Stimulated activated CD4-positive, alpha-beta T cell treated with anti-CD3 and anti-CD28 coated beads, Interleukin-1b, Interleukin-23, amount 100 ng/mL, for 4 hours (primary cell): ENCODE measurements at regions not wholly inside any gene's neighbourhood (a gene's known extent, or its start where the extent isn't known, plus 50 kb on each side); places are given as distances from the start of the nearest gene placed in this dataset.

Experiments used
- DNase-seq, 2 donors: peaks; one replicate each; pipeline ENCODE4 v3.0.0-alpha.2; 2020; ENCODE audit warnings: low read depth in 2 of 2

GRCh38 chr9:21668516-21668915 lies 133.9 kb upstream of the MTAP start:
- DNase-seq, result no peak

DNA sequence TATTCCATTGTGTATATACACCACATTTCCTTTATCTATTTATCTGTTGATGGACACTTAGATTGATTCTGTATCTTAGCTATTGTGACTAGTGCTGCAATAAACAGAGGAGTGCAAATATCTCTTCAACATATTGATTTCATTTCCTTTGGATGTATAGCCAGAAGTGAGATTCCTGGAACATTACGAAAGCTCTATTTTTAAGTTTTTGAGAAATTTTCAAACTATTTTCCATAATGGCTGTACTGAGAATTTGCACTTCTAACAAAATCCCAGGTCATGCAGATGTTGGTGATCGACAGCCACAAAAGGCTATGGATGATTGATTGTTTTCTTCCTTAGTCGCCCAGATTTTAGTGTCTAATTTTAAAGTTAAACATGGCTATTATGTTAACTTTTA lies 132.7 kb upstream of the MTAP start:
- DNase-seq, result no peak

DNA sequence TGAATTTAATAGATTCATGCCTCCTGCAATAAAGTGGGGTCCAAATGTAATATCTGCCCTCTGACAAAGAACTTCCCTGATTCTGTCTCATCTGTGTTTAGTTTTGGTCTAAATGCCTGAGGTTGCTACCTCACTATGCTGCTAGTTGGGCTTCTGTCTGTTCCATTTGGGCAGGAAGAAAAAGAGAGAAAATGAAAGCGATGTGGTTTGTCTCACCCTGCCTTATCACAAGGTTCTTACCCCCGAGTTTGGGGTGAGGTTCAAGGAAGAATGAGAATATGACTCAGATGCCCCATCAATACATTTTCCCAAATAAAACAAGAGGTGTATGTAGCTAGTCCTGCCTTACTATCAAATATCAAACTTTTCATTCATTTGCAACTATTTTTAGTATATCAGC lies 132.1 kb upstream of the MTAP start:
- no peak for DNase-seq

DNA sequence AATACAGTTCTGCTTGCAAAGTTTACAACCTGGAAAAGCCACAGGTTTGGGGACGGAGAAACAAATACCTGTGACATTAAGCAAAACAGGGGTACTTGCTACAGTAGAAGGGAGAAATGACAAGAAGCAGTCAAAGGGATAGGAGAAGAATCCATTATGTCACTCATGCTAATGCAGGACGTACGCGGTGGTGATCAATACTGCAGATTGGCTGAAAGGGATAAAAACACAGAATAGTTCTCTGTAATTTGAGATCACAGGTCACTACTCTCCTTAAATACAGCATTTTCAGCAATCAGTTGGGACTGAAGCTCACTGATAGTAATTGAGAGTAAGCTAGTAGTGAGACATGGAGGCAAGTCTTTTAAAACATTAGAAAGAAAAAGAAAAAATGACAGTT lies 130.3 kb upstream of the MTAP start:
- no peak for DNase-seq

- no peak for DNase-seq
These were observed 129.7 kb upstream of the MTAP start for GRCh38 chr9:21672761-21673160.

- no peak for DNase-seq
These were observed 127.5 kb upstream of the MTAP start for GRCh38 chr9:21674894-21675293.

GRCh38 chr9:21677387-21677786 lies 125.0 kb upstream of the MTAP start:
- no peak for DNase-seq

DNA sequence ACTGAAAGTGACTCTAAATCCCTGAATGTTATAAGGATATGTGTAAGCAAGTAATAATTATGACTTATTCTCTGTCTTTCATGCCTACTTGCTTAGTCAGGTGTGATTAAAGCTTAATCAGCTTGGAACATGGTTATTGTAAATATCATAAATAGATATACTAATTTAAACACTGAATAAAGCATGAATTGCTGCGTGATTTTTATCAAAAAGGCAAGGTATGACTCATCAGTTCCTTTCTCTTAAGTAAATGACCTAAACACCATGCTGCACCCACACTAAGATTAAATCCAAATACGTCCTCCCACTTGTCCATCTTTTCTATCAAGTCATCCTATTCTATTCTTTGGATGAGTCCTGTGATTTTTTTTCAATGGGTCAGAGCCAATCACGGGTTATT lies 124.6 kb upstream of the MTAP start:
- DNase-seq, result no peak

GRCh38 chr9:21679432-21679831 lies 123.0 kb upstream of the MTAP start:
- DNase-seq, result no peak

DNA sequence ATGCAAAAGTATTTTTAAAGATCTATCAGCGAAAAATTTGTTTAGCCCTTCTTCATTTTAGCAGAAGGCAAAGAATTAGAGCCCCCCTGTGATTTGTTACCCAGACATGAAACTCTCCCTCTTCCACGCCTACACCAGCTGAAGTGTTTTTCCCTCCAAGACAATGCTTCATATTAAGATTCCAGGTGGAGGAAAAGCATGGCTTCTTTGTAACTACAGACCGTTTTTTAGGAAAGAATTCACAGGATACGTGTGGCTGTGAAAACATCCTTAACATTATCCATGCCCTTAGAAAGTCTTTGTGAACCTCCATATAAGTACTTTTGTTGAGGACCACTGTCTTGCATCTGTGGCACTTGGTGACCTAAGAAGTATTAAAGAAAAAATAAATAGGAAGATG lies 121.8 kb upstream of the MTAP start:
- DNase-seq, result no peak

- no peak for DNase-seq
These were observed 120.8 kb upstream of the MTAP start for GRCh38 chr9:21681641-21682040.

DNA sequence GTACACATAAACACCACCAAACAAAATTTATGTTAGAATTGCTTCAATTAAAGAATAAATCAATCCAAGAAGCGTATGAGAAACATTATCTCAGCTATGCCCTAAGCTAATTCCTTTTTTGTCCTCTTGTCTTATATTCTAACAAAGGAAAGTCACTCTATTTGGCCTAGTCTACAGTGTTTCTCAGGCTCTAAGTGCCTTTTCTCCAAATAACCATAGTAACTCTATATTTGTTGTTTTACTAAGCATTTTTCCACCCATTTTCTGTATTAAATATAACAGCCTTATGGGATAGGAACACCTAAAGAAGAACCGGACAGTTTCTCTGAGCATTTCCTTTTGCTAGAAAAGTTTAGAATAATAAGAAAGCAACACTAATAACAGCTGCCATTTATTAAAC lies 120.1 kb upstream of the MTAP start:
- DNase-seq, result no peak

DNA sequence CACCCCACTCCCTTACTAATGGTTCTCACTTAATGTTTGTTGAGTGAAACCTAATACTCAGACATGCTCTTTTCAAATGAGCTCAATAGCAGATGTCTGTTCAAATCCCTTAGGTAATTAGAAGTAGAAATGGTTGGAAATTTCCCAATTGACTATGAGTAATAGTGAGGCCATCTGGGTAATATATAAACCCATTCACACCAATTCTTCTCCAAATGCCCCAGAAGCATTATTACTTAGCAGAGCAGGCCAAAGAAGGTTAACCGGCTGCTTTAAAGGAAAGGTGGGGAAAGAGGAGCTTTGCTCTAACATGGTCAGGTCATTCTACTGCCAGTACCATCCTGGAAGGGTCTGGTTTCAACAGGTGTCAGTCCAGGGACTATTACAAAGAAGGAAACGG lies 119.5 kb upstream of the MTAP start:
- DNase-seq, result no peak

- no peak for DNase-seq
These were observed 118.8 kb upstream of the MTAP start for GRCh38 chr9:21683484-21684175.

DNA sequence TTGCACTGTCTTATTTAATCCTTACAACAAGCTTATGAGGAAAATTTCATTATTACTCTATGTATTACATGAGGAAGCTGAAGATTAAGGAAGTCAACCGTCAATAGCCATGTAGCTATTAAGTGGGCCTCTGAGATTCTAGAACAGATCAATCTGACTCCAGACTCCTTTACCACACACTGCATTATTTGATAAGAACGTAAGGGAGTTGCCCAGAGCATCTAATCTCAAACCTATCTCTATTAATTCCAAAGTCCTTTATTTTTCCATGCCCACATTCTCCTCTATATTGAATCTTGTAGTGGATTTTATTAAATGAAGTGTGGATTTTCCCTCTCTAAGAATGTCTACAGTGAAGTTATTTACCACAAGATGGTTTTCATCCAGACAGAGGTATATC lies 118.2 kb upstream of the MTAP start:
- no peak for DNase-seq

DNA sequence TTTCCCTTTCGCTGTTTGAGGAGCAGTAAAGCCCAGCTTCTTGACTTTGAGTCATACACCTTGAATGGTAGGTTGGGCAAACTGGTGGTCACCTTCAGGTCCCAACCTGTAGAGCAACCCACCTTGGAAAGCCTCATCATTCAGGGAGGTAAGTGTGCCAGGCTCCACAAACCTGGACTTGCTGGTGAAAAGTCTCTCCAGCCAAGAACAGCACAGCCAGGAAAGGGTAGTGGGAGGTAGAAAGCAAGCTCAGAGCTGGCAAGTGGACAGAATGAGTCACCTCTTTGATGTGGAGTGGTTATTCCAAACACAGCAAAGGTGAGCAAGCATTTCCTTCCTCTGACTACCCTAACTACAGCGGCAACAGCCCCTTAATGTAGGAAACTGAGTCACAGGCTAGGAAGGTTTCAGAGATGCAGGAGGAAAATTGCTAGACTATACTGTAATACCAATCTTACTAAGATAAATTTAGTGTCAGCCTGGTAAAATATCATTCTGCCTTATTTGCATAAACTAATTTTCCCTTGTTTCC lies 117.5 kb upstream of the MTAP start:
- peak; percentile 15 to 39 for DNase-seq

DNA sequence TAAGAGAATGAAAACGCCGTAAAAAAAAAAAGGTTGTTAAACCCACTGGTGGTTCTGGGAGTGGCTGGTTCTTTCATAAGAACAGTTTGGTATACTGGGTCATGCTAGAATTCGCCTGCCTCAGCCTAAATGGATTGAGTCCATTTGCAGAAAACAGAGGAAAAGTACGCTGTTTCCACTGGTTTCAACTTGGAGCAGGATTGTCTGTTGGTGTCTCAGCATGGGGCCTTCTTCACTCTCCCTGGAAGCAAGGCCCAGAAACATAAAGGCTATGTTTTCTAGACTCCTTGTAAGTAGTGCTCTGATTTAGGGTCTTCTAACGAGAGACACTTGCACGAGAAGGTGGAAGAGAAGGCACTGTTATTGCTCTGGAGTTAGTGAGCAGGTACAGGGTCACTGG lies 116.9 kb upstream of the MTAP start:
- DNase-seq, result no peak

GRCh38 chr9:21686738-21687137 lies 115.7 kb upstream of the MTAP start:
- no peak for DNase-seq

DNA sequence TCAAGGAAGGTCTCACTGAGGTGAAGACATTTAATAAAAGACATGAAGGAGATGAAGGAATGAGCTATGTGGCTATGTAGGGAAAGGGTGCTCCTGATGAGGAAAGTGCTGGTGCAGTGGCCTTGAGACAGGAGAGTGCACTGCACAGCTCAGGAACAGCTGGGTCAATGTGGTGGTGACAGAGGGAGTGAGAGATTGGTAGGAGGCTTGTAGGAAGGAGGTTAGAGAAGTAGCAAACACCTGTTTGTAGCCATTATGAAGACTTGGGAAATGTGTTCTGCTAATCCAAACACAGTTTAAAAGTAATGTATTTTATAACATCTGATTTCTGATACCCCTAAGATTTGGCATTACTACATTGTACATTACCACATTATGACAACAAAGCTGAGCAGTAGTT lies 115.1 kb upstream of the MTAP start:
- DNase-seq, result no peak

GRCh38 chr9:21688108-21689102 lies 114.0 kb upstream of the MTAP start:
- DNase-seq, result no peak

DNA sequence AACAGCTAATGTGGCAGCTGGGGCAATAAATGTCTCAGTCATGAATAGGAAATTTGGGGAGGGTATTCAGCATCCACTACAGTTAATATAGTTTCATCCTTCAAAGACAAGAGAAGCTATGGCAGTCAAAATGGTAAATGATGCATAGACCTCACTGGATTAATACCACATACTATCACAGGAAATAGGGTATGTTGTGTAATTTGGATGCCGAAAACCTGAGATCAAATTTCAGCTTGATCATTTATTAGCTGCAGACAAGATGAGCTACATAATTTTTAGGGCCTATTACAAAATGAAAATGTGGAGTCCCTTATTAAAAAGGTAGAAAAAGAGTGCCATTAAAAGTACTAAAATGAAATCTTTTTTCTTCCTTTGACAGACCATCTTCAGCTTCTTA lies 112.6 kb upstream of the MTAP start:
- DNase-seq, result no peak

DNA sequence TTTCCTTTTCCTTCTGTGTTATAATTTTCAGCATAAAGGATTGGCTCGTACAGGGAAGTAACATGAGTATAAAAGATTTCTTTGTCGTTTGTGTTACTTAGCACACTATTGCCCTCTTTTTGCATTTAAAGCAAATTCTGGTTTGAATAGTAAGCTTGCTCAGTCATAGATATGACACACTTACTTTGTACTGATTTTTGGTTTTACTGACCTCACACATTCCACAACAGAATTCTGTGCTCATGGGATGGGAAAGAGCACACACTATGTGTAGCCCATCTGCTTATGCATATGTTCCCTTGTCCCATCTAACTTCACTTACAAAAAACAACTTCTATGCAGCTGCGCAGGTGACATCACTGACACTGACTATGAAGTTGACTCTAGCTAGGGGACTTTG lies 111.9 kb upstream of the MTAP start:
- no peak for DNase-seq

DNA sequence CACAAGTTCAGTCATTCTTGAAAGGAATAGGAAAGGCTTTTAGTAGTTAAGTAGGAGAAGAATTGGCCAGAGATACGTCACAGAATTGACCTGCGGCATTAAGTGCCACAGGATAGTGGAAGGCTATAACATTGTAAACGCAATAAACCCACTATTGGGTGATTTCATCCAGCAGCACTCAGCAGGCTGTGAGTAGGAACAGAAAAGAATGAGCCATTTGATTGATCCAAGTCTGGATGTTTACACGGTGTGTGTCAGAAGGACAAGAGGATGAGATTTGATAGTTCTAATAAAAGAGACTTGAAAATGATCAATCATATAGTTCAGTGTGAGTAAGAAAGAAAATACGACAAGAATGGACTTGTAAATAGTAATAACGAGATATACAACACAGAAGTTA lies 110.0 kb upstream of the MTAP start:
- no peak for DNase-seq
